IPS-15b (cell line): ENCODE measurements at regions not wholly inside any gene's neighbourhood (a gene's known extent, or its start where the extent isn't known, plus 50 kb on each side); places are given as distances from the start of the nearest gene placed in this dataset.

Experiments used
- H3K27me3 ChIP-seq: one replicate; pipeline ENCODE4 v1.6.1; 2013; ENCODE audit warnings: low read length; ENCODE audit not compliant: control insufficient read depth, insufficient read depth
- H3K36me3 ChIP-seq: one replicate; pipeline ENCODE4 v1.6.1; 2013; ENCODE audit warnings: low read length; ENCODE audit not compliant: control insufficient read depth, insufficient read depth
- H3K4me1 ChIP-seq: one replicate; pipeline ENCODE4 v1.6.1; 2013; ENCODE audit warnings: mild to moderate bottlenecking, low read length; ENCODE audit not compliant: control insufficient read depth, insufficient read depth
- H3K4me3 ChIP-seq: one replicate; pipeline ENCODE4 v1.5.1; 2013; ENCODE audit warnings: low read depth, low read length
- H3K9ac ChIP-seq: one replicate; pipeline ENCODE4 v1.6.1; 2013; ENCODE audit warnings: low read depth, mild to moderate bottlenecking, low read length
- H3K9me3 ChIP-seq: one replicate; pipeline ENCODE4 v1.6.1; 2013; ENCODE audit warnings: mild to moderate bottlenecking, low read length; ENCODE audit not compliant: control insufficient read depth, insufficient read depth

DNA sequence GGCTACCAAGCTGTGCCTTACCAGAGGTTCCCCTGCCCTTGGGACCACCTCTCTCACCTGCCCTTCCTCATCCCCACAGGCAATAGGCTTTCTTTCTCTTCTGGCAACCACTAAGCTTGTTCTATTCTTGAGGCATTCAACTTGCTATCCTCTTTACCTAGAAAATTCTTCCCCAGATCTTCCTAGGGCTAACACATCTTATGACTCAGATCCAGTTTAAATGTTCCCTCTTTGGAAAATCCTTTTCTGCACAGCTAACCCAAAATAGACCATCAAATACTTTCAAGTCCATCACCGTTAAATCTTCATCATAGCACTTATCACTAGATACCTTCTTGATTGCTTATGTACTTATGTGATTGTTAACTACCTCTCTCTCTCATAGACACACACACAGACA is 93.7 kb downstream of the ENC1 start:
- no peak overlapping the region for H3K4me3 ChIP-seq
- H3K27me3 ChIP-seq = peaks cover 41% of the 10 kb centered on the region
- H3K9ac ChIP-seq = no peak overlapping the region
- peaks cover 22% of the 10 kb centered on the region for H3K4me1 ChIP-seq
- H3K36me3 ChIP-seq = no peaks in the 10 kb centered on the region
- no peaks in the 10 kb centered on the region for H3K9me3 ChIP-seq

DNA sequence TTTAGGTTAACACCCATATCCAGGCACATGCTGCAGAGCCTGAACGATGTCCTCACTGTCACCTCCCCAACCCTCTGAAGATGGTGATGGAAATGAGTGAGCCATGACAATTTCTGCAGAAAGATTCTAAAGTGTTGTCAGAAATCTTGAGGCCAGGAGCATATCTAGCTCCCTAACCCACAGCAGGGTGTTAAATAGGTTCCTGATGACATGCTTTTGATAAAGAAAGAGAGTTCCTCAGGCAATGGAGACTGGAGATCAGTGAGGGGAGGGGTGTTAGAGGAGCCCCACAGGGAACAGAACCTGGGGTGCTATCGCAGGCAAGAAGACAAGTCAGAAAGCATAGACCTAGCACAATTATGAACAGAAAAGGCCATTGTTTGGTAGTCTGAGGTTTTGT is 95.7 kb downstream of the ENC1 start:
- Histone ChIP-seq H3K27me3 (peaks cover 41% of the 10 kb centered on the region), H3K36me3 (no peaks in the 10 kb centered on the region), H3K9ac (no peak overlapping the region), H3K4me3 (no peak overlapping the region), H3K9me3 (no peaks in the 10 kb centered on the region), H3K4me1 (peaks cover 30% of the 10 kb centered on the region)

DNA sequence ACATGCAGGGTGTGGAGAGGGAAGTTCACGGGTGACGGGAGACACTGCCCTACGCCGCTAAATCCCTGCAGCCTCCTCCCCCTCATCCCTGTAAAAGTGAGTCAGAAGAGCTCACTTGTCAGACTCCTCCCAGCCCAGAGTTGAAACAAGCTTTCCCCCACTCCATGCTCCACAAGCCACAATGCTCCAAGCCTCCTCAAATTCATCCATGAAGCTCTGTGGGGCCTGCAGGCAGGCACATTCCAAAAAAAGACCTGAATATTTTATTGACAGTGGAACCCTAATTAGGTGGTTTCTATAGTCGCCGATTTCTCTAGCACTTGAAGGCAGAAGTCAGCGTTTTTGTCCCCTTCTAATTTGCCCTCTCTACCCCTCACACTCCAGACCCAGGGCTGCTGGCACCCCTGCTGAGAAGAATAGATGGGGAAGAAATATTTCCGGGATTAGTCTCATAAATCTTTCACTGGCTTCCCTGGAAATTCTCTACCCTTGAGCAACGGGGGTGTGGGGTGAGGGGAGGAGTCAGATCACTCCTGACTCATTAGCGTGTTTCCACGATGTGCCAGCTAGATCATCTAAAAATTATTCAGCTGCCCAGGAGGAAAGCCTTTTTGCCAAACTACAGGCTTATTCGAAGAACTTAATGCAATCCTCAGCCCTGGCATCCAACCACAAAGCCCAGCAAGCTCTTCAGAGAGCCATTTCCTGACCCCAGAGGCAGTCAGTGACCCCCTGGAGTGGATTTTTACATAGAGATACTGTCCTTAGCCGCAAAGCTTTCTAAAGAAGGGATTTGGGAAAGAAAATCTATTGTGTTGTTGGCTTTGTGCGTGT is 97.1 kb downstream of the ENC1 start:
- no peak overlapping the region for H3K9ac ChIP-seq
- H3K4me3 ChIP-seq = peak overlapping the region; percentile 23
- no peaks in the 10 kb centered on the region for H3K36me3 ChIP-seq
- H3K9me3 ChIP-seq = no peaks in the 10 kb centered on the region
- H3K4me1 ChIP-seq = peaks cover 30% of the 10 kb centered on the region
- peaks cover 33% of the 10 kb centered on the region for H3K27me3 ChIP-seq

DNA sequence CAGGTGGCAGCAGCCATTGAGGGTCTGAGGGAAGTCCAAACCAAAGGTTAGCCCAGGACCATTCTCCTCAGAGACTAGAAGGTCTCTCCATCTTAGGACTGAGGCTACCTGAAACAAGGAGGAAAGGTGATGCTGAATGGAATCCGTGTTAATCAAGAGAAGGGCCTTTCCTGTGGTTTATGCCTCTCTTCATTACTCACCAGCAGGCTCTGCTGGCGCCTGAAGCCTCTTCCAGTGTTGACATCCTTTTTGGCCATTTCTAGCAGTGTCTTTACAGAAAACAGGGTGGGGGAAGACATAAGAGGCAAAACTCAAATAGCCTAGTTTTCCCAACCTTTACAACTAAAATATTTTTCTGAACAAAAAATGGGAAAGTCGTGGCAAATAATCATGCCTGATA is 98.0 kb downstream of the ENC1 start:
- H3K4me1 ChIP-seq = peaks cover 36% of the 10 kb centered on the region
- H3K9ac ChIP-seq = no peak overlapping the region
- no peaks in the 10 kb centered on the region for H3K36me3 ChIP-seq
- no peaks in the 10 kb centered on the region for H3K9me3 ChIP-seq
- no peak overlapping the region for H3K4me3 ChIP-seq
- H3K27me3 ChIP-seq = peaks cover 25% of the 10 kb centered on the region

DNA sequence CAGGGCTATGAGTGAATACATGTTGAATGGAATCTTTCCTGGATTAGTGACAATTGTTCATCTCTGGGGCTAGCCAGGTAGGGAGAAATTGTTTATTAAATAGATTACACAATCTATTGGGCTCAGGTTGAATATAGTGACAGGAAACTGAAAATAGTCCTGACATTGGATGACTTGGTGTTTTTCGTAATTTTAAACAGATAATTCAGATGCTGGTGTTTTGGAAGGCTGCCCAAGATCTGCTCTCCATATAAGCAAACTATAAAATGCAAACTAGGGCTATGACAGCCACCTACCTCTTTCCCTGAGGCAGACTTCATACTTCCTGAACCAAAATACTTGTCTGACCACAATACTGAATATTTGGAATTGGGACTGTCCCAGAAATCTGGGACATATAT is 99.1 kb downstream of the ENC1 start:
- H3K9ac ChIP-seq = no peak overlapping the region
- no peaks in the 10 kb centered on the region for H3K36me3 ChIP-seq
- peaks cover 37% of the 10 kb centered on the region for H3K4me1 ChIP-seq
- H3K27me3 ChIP-seq = peaks cover 16% of the 10 kb centered on the region
- H3K9me3 ChIP-seq = no peaks in the 10 kb centered on the region
- no peak overlapping the region for H3K4me3 ChIP-seq

DNA sequence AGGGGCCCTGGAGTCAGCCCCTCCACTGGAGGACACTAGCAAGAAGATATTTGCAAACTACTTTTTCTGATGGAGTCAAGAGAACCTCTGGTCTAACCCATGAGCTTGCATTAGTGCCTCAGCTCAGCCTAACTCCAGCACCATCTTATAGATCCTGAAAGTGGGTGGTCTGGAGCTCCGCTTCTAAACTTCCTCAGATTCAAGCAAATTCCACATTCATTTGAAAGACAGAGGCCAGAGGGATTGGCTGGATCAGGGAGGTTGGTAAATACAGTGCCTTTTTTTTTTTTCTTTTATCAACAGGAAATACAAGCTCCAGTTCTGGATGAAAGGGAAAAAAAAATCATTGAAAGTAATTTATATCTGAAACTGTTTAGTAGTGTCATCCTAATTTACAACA is 99.9 kb downstream of the ENC1 start:
- Histone ChIP-seq H3K36me3 (no peaks in the 10 kb centered on the region), H3K27me3 (peaks cover 9% of the 10 kb centered on the region), H3K9me3 (no peaks in the 10 kb centered on the region), H3K4me1 (peaks cover 44% of the 10 kb centered on the region), H3K9ac (no peak overlapping the region), H3K4me3 (no peak overlapping the region)

DNA sequence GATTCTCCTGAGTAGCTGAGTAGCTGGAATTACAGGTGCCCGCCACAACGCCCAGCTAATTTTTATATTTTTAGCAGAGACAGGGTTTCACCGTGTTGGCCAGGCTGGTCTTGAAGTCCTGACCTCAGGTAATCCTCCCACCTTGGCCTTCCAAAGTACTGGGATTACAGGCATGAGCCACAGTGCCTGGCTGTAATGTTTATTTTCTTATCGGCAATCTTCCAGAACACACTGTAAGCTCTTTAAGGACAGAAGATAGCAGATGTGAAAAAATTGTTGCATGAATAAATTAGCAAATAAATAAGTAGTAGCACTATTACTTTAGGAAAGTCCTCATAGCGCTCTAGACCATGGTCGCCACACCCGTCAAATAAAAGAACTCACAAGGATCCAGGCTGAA is 100.5 kb downstream of the ENC1 start:
- no peaks in the 10 kb centered on the region for H3K9me3 ChIP-seq
- peaks cover 4% of the 10 kb centered on the region for H3K27me3 ChIP-seq
- H3K36me3 ChIP-seq = no peaks in the 10 kb centered on the region
- no peak overlapping the region for H3K9ac ChIP-seq
- no peak overlapping the region for H3K4me3 ChIP-seq
- peaks cover 43% of the 10 kb centered on the region for H3K4me1 ChIP-seq

DNA sequence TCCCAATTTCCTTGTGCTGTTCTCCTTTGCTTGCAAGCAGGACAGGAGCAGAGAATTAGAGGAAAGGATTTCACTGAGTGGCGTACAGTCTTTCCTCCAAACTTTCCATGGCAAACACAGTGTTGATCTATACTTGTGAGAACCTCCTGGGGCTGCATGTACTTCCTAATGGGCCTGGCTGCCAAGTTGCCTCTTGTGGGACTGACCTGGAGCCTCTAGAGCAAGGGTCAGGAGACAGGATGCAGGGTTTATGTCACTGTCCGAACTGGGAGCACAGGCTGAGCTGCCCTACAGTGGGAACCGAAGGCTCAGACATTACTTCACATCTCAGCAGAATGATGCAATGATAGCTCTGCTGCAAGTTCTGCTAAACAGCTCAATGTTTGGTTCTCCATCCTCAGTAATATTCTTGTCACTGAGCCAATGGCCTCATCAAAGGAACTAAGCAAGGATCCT is 102.3 kb downstream of the ENC1 start:
- Histone ChIP-seq H3K9ac (no peak overlapping the region), H3K4me3 (no peak overlapping the region), H3K9me3 (no peaks in the 10 kb centered on the region)

DNA sequence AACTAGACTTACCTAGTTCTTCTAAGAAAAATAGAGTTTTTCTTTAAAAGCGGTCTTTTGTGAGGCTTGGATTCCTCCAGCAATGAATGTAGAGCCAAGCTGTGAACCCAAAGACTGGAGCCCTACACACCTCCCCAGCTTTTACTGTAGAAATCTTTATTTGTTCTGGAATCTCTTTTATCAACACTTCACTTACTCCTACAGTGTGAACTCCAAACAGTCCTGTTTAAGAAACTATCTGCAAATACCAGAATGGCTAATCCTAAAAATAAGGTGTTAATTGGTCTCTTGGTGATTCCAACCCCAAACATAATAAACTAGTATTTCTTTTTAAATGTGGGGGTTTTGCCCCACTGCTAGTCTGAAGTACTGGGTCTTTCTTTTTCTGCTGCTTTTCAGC is 103.9 kb downstream of the ENC1 start:
- Histone ChIP-seq H3K9me3 (no peaks in the 10 kb centered on the region), H3K9ac (no peak overlapping the region)

More for the DNA sequence above, 102.3 kb downstream of the ENC1 start:
- H3K4me1 ChIP-seq = peaks cover 34% of the 10 kb centered on the region
- H3K36me3 ChIP-seq = no peaks in the 10 kb centered on the region
- no peaks in the 10 kb centered on the region for H3K27me3 ChIP-seq

DNA sequence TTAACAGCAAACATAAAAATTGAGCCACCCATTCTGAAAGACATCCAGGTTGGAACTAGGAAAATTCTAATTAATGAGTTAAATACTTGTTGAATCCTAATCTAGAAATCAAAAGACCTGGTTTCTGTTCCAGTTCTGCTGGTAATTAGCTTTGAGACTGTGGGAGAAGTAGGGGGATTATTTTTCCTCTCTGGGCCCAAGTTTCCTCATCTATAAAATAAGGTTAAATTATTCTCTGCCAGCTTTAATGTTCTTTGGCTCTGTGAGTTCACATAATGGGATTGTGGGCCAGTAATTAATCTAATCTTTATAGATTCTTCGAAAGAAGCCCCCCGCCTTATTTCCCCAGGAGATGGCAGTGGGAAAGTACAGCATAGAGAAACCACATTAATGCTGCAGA is 104.6 kb downstream of the ENC1 start:
- H3K36me3 ChIP-seq = no peaks in the 10 kb centered on the region

More for the DNA sequence above, 103.9 kb downstream of the ENC1 start:
- peaks cover 24% of the 10 kb centered on the region for H3K4me1 ChIP-seq
- H3K4me3 ChIP-seq = no peak overlapping the region
- no peaks in the 10 kb centered on the region for H3K36me3 ChIP-seq
- H3K27me3 ChIP-seq = no peaks in the 10 kb centered on the region

DNA sequence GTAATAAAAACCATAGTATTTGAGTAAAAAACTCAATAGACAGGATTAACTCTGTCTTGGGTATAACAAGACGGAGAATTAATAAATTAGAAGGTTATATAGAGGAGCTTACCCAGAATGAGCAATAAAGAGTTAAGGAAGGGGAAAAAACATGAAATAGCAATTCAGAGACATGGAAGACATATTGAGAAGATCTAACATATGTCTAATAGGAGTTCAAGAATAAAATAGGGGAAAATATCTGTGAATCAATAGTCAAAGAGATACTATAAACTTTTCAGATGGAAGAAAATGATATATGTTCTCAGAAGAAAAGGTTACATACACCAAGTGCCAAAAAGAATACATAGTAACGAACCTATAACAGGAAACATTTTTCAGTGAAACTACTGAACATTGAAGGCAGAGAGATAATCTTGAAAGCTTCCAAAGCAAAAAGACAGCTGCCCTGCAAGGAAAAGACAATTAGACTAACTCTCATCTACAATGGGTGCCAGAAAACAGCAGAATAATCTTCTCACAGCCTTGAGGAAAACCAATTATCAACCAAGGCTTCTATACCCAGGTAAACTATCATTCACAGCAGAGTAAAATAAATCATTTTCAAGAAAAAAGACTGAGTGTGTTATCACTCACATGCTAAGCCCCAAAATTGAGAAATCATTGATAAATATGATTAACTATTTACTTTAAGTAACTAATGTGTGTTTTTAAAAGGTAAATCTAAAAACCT is 106.0 kb downstream of the ENC1 start:
- Histone ChIP-seq H3K27me3 (no peaks in the 10 kb centered on the region), H3K9me3 (no peaks in the 10 kb centered on the region), H3K9ac (no peak overlapping the region), H3K4me3 (no peak overlapping the region), H3K4me1 (peaks cover 16% of the 10 kb centered on the region), H3K36me3 (no peaks in the 10 kb centered on the region)

More for the DNA sequence above, 104.6 kb downstream of the ENC1 start:
- H3K9me3 ChIP-seq = no peaks in the 10 kb centered on the region
- H3K4me3 ChIP-seq = no peak overlapping the region
- no peak overlapping the region for H3K9ac ChIP-seq
- peaks cover 21% of the 10 kb centered on the region for H3K4me1 ChIP-seq
- no peaks in the 10 kb centered on the region for H3K27me3 ChIP-seq
